NCI-H526 treated with DMSO at 0.1 percent for 48 hours (cell line): ENCODE measurements at regions not wholly inside any gene's neighbourhood (a gene's known extent, or its start where the extent isn't known, plus 50 kb on each side); places are given as distances from the start of the nearest gene placed in this dataset.
"Not testable (repeated sequence)": the region's sequence is repeated elsewhere in the genome, so short reads cannot be mapped to it uniquely, and the experiment has no call there.

Experiments used
- DNase-seq: peaks from one replicate; lab custom pipeline; 2025; lab: John Stamatoyannopoulos, UW

DNA sequence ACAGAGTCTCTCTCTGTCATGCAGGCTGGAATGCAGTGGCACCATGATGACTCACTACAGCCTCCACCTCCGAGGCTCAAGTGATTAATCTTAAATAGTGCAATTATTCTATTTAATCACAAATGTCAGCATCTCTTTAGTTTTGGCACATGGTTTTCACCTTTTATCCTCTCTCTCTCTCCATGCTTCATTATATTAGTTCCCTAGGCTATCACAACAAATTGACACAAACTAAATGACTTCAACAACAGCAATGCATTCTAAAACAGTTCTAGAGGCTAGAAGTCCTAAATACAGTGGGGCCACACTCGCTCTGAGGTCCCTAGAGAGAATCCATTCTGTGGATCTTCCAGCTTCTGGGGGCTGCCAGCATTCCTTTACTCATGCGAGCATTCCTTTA lies 178.2 kb upstream of the ZNG1F start:
- not testable (repeated sequence) for DNase-seq

DNA sequence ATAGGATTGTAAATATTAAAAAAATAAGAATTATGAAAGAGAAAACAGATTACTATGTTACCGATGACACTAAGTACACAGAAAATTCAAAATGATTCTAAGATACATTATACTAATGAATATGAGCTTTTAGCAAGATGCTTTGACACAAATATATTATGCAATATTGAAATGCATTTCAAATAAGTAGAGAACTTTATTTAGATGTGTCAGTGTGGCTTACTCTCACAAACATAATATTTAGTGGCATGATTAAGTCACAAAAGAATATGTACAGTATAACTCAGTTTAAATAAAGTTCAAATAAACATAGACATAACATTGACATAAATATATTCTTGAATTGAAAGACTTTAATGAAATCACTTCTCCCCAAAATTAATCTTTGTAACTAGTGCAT lies 172.7 kb upstream of the ZNG1F start:
- DNase-seq = not testable (repeated sequence)

DNA sequence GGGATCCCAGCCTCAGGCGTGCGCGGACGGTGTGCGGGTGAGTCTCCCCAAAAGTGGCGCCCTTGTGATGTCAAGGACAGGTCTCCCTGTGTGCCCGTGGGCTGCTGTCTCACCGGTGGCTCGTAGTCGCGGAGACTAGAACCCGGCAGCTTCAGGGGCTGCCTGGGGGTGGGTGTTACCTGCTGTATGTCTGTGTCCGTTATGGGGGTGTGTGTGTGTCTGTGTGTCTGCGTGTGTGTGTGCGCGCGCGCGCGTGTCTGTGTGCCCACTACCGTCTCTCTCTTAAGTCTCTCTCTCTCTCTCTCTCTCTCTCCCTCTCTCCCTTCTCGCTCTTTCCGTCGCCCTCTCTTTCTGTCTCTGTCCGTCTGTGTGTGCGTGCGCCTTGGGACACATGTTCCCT lies 170.0 kb upstream of the ZNG1F start:
- peak; percentile 46 for DNase-seq

DNA sequence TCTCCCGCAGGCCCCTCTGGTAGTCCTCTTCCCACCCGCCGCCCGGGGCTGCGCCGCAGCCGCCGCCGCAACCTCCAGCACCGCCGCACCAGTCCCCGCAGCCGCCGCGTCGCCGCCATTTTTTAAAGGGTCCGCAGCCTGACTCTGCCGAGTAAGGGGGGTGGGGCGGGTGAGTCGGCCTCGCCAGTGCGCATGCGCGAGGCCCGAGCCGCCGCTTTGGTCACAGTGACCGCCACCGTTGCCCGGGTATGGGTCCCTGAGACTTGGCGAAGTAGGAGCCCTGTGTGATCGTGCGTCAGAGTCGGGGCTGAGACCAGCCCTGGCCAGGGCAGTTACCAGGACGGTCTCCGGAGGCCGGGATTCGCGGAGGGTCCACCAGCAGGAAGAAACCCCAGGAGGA lies 169.6 kb upstream of the ZNG1F start:
- peak; percentile 37 for DNase-seq

DNA sequence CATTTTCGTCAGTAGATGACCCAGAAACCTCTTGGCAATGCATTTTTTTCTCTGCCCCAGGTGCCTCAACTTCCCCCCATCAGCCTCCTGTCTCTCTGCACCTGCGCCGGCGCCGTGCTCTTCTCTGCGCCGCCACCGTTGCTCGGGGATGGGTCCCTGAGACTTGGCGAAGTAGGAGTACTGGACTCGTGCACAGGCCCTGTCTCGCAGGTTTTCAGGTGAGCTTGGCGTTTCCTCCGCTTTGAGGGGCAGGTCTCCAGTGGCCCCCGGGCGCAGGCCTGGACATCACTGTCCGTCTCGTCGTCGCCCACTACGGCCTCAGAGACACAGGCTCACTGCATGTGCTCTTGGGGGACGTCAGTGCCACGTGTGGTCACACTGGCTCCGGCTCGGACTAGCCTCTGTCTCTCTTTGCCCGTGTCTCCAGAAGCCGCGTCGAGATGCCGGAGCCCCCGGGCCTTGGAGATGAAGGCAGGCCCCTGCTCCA lies 168.8 kb upstream of the ZNG1F start:
- not testable (repeated sequence) for DNase-seq

DNA sequence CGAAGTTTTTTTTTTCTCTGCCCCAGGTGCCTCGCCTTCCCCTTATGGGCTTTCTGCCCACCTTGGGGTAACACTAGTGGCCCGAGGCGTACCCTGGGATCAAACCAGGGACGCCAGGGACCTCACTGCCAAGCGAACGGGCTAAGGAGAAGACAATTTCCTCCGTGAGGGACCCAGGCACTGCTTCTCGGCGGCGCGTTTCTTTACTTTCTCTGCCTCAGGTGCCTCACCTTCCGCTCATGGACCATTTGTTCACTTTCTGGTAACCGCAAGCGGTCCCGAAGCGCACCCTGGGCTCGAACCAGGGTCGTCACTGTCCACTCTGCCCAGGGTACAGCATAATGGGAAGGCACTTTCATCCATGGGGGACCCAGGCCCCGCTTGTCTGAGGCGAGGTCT lies 168.2 kb upstream of the ZNG1F start:
- DNase-seq = not testable (repeated sequence)

DNA sequence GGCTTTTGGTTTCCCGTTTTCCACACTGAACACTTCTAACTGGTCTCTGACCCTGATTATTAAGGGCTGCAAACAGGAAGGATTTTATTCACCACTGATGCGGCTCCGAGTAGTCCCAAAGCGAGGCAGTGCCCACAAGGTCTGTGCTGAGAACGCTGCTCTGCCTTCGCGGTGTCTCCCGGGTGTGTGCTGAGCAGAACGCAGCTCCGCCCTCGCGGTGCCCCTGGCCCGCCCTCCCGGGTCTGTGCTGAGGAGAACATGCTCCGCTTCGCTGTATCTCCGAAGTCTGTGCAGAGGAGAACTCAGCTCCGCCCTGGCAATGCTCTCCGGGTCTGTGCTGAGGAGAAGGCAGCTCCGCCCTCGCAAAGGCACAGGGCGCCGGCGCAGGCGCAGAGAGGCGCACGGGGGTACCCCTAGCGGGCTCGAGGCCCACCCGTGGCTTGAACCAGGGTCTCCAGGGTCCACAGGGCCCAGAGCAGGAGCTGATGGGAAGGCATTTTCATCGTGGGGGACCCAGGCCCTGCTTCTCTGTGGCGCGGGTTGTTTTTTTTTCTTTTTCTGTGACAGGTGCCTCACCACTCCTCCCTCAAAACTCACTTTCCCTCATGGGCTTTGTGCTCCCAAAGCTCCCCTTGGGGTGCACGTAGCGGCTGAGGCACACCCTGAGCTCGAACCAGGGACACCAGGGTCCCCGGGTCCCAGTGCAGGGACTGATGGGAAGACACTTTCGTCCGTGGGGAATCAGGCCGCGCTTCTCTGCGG lies 167.7 kb upstream of the ZNG1F start:
- peak; percentile 47 for DNase-seq

DNA sequence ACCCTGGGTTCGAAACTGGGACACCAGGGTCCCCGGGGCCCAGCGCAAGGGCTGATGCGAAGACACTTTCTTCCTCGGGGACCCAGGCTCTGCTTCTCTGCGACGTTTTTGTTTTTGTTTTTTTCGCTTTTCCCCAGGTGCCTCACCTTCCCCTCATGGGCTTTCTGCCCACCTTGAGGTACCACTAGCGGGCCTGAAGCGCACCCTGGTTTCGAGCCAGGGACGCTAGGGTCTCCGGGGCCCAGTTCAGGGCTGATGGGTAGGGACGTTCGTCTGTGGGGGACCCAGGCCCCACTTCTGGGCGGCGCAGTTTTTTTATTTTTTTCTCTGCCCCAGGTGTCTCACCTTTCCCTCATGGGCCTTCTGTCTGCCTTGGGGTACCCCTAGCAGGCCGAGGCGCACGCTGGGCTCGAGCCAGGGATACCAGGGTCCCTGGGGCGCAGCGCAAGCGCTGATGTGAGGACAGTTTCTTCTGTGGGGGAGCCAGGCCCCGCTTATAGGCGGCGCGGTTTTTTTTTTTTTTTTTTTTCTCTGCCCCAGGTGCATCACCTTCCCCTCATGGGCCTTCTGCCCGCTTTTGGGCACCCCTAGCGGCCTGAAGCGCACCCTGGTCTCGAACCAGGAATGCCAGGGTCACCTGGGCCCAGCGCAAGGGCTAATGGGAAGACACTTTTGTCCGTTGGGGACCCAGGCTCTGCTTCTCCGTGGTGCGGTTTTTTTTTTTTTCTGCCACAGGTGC lies 166.8 kb upstream of the ZNG1F start:
- not testable (repeated sequence) for DNase-seq

DNA sequence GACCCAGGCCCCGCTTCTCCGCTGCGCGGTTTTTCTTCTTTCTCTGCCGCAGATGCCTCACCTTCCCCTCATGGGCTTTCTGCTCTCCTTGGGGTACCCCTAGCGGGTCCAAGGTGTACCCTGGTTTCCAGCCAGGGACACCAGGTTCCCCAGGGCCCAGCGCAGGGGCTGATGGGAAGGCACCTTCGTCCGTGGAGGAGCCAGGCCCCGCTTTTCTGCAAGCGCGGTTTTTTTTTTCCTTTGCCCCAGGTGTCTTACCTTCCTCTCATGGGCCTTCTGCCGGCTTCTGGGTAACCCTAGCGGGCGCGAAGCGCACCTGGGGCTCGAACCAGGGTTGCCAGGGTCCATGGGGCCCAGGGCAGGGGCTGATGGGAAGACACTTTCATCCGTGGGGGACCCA lies 165.9 kb upstream of the ZNG1F start:
- DNase-seq = not testable (repeated sequence)

DNA sequence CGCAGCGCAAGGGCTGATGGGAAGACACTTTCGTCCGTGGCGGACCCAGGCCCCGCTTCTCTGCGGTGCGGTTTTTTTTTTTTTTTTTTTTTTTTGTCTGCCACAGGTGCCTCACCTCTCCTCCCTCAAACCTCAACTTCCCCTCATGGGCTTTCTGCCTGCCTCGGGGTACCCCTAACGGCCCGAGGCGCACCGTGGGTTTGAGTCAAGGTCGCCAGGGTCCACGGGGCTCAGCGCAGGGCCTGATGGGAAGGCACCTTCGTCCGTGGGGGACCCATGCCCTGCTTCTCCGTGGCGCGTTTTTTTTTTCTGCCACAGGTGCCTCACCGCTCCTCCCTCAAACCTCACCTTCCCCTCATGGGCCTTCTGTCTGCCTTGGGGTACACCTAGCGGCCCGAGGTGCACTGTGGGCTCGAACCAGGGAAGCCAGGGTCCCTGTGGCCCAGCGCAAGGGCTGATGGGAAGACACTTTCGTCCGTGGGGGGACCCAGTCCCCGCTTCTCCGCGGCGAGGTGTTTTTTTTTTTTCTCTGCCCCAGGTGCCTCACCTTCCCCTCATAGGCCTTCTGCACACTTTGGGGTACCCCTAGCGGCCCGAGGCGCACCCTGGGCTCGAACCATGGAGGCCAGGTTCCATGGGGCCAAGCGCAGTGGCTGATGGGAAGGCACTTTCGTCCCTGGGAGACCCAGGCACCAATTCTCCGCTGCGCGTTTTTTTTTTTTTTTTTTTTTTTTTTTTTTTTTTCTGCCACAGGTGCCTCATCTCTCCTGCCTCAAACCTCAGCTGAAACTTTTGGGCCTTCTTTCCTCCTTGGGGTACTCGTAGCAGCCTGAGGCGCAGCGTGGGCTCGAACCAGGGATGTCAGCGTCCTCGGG lies 165.2 kb upstream of the ZNG1F start:
- DNase-seq = not testable (repeated sequence)

DNA sequence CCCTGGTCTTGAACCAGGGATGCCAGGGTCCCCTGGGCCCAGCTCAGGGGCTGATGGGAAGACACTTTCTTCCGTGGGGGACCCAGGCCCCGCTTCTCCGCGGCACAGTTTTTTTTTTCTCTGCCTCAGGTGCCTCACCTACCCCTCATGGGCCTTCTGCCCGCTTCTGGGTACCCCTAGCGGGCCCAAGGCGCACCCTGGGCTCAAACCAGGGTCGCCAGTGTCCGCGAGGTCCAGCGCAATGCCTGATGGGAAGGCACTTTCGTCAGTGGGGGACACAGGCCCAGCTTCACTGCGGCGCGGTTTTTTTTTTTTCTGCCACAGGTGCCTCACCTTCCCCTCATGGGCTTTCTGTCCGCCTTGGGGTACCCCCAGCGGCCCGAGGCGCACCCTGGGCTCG lies 163.9 kb upstream of the ZNG1F start:
- DNase-seq = not testable (repeated sequence)

DNA sequence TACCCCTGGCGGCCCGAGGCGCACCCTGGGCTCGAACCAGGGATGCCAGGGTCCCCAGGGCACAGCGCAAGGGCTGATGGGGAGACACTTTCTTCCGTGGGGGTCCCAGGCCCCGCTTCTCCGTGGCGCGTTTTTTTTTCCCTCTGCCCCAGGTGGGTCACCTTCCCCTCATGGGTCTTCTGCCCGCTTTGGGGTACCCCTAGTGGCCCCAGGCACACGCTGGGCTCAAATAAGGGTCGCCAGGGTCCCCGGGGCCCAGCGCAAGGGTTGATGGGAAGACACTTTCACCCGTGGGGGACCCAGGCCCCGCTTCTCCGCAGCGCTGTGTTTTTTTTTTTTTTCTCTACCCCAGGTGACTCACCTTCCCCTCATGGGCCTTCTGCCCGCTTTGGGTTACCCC lies 163.3 kb upstream of the ZNG1F start:
- not testable (repeated sequence) for DNase-seq

DNA sequence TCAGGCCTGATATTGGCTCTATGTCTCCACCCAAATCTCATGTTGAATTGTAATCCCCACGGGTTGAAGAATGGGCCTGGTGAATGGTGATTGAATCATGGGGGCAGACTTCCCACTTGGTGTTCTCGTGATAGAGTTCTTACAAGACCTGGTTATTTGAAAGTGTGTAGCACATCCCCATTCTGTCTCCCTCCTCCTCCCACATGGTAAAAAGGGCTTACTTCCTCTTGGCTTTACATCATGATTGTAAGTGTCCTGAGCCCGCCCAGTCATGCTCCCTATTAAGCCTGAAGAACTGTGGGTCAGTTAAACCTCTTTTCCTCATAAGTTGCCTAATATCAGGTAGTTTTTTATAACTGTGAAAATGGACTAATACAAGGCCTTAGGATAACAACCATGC lies 158.8 kb upstream of the ZNG1F start:
- not testable (repeated sequence) for DNase-seq

DNA sequence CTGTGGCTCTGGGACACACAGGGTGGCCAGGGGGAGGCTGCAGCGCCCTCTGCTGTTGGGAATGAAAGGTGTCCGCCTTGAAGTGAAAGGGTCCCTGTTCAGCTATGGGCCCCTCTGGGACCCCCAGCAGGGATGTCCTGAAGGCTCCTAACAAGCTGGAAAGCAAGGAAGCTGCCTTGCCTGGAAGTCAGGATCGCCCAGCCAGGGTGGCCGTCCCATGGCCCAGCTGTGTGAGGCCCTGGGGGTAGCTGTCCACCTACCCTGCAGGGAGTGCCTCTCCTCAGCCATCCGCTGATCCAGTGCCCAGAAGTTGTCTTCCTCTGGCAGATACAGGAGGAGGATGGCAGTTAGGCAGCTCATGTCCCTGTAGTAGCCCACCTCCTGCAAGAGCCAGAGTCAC lies 143.4 kb upstream of the ZNG1F start:
- not testable (repeated sequence) for DNase-seq

DNA sequence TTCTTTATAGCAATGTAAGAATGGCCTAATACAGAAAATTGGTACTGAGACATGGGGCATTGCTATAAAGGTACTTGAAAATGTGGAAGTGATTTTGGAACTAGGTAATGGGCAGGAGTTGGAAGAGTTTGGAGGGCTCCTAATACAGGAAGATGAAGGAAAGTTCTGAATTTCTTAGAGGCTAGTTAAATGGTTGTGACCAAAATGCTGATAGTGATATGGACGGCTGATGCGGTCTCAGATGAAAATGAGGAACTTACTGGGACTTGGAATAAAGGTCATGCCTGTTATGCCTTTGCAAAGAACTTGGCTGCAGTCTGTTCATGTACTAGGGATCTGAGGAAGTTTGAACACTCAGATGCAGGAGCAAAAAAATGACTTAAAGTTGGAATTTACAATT lies 132.2 kb upstream of the ZNG1F start:
- not testable (repeated sequence) for DNase-seq

DNA sequence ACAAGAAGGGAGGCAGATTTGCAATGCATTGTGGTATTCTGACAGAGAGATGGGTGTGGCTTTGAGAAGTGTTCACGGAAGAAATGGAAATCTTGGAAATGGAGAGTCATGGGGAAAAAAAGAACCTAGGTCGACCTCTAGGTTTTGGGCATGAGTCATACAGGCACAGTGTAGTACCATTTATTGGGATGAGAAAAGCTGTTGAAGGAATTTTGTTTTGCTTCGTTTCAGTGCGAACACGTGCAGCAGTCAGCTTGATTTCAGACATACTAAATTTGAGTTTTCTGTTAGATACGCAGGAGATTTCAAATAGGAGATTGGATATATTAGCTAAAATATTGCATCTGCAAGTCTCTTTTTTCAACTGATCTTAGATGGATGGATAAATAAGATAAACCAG lies 119.8 kb upstream of the ZNG1F start:
- DNase-seq = not testable (repeated sequence)

DNA sequence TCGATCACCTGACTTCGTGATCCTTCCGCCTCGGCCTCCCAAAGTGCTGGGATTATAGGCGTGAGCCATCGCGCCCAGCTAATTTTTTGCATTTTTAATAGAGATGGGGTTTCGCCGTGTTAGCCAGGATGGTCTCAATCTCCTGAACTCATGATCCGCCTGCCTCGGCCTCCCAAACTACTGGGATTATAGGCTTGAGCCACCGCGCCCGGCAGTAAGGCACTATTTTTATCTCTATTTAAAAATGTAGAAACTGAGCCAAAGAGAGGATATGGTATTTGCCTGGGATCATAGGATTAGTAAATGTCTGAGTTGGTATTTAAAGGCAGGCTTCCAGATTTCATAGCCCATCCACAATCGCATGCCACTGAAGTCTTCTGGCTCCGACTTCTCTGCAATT lies 96.6 kb upstream of the ZNG1F start:
- not testable (repeated sequence) for DNase-seq

DNA sequence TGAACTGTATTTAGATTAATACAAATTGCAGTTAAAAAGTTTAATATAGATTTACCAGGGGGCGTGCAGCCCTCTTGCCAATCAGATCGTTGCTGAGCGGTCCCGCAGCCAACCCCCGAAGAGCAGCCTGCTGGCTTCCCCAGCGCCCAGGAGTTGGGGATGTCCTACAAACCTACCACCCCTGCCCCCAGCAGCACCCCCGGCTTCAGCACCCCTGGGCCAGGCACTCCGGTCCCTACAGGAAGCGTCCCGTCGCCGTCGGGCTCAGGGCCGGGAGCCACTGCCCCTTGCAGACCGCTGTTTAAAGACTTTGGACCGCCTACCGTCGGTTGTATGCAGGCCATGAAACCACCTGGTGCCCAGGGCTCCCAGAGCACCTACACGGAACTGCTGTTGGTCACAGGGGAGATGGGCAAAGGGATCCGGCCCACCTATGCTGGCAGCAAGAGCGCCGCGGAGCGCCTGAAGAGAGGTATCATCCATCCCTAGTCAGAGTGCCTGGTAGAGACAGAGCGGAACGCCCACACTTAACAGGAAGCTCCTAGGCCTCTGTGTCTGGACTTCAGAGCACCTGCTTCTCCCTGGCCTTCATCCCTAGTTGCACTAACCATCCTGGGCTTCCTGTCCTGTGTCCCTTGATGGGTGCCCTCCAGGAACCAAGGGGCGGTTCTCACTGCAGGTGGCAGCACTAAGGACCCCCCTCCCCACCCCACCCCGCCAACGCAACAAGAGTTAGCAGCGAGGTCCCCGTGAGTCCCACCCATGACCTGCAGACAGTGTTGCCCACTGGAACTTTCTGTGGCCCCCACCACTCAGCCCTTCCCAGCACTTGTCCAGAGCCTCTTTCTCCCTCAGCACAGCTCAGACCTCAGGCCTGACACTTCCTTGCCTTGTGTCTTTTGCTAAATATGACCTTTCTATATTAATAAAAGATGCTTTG lies 91.5 kb upstream of the ZNG1F start:
- DNase-seq = not testable (repeated sequence)

DNA sequence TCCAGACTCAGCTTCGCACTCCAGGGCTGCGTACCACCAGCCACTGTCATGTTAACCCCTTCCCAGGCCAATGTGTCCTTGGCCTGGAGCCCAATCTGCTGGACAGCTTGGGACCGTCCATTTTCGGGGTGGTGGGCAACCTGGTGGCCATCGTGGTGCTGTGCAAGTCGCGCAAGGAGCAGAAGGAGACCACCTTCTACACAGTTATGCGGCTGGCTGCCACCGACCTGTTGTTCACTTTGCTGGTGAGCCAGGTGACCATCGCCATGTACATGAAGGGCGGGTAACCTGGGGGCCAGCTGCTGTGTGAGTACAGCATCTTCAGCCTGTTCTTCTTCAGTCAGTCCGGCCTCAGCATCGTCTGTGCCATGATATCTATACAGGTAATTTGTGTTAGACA lies 90.3 kb upstream of the ZNG1F start:
- DNase-seq = not testable (repeated sequence)

DNA sequence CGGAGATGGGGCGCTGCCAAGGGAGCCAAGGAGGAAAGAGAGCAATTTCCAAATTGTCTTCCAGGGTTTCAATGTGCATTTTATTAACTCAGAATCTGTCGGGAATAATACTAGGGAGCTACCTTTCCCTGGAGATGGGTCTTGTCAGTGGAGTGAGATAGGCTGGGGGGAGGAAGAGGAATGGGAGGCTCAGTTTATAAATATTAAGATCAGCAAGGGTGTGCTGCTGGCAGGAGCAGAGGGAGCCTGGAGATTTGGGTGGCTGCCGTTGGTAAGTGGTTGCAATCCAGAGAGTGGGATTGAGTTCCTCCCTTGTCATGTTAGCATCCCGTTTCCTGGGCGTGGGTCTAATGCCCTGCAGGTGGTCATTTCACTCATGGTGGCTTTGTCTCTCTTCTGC lies 89.9 kb upstream of the ZNG1F start:
- not testable (repeated sequence) for DNase-seq
